SK-N-DZ (cell line): ENCODE measurements at regions not wholly inside any gene's neighbourhood (a gene's known extent, or its start where the extent isn't known, plus 50 kb on each side); places are given as distances from the start of the nearest gene placed in this dataset.
A peak's percentile ranks its signal among the peaks of the same experiment; 100 is the strongest.

ENCODE experiments used
- DNase-seq: peaks from one replicate; pipeline ENCODE4 v3.0.0-alpha.2; 2015; ENCODE audit warnings: low spot score

- DNase-seq = no peak
Measured at GRCh38 chr12:105801351-105801750, 337.4 kb downstream of the NUAK1 start.

GRCh38 chr12:105803292-105803691, 335.5 kb downstream of the NUAK1 start:
- no peak for DNase-seq

GRCh38 chr12:105804591-105805265, 334.0 kb downstream of the NUAK1 start:
- no peak for DNase-seq

GRCh38 chr12:105805730-105806399, 332.9 kb downstream of the NUAK1 start:
- DNase-seq = no peak

GRCh38 chr12:105806400-105806770, 332.4 kb downstream of the NUAK1 start:
- no peak for DNase-seq

- peak; percentile 11 for DNase-seq
Measured at GRCh38 chr12:105812366-105812765, 326.4 kb downstream of the NUAK1 start.

- DNase-seq = no peak
Measured at GRCh38 chr12:105813201-105813600, 325.6 kb downstream of the NUAK1 start.

- DNase-seq = peak; percentile 53
Measured at GRCh38 chr12:105814283-105814682, 324.5 kb downstream of the NUAK1 start.

- DNase-seq = no peak
Measured at GRCh38 chr12:105819549-105819948, 319.2 kb downstream of the NUAK1 start.

- DNase-seq = no peak
Measured at GRCh38 chr12:105820429-105821125, 318.2 kb downstream of the NUAK1 start.

GRCh38 chr12:105822131-105823105, 316.3 kb downstream of the NUAK1 start:
- DNase-seq = no peak

- no peak for DNase-seq
Measured at GRCh38 chr12:105823810-105824209, 314.9 kb downstream of the NUAK1 start.

GRCh38 chr12:105825141-105825540, 313.6 kb downstream of the NUAK1 start:
- DNase-seq = no peak

- DNase-seq = no peak
Measured at GRCh38 chr12:105831372-105831771, 307.4 kb downstream of the NUAK1 start.

GRCh38 chr12:105832021-105832420, 306.7 kb downstream of the NUAK1 start:
- DNase-seq = no peak

- DNase-seq = no peak
Measured at GRCh38 chr12:105832806-105833205, 305.9 kb downstream of the NUAK1 start.

- no peak for DNase-seq
Measured at GRCh38 chr12:105834496-105834895, 304.3 kb downstream of the NUAK1 start.

- DNase-seq = no peak
Measured at GRCh38 chr12:105835580-105836241, 303.0 kb downstream of the NUAK1 start.

- no peak for DNase-seq
Measured at GRCh38 chr12:105836242-105836622, 302.5 kb downstream of the NUAK1 start.

GRCh38 chr12:105839629-105840127, 299.1 kb downstream of the NUAK1 start:
- DNase-seq = peak; percentile 47

- DNase-seq = no peak
Measured at GRCh38 chr12:105840384-105840783, 298.4 kb downstream of the NUAK1 start.
